ENCODE measurements at regions not wholly inside any gene's neighbourhood (a gene's known extent, or its start where the extent isn't known, plus 50 kb on each side); places are given as distances from the start of the nearest gene placed in this dataset.

DNA sequence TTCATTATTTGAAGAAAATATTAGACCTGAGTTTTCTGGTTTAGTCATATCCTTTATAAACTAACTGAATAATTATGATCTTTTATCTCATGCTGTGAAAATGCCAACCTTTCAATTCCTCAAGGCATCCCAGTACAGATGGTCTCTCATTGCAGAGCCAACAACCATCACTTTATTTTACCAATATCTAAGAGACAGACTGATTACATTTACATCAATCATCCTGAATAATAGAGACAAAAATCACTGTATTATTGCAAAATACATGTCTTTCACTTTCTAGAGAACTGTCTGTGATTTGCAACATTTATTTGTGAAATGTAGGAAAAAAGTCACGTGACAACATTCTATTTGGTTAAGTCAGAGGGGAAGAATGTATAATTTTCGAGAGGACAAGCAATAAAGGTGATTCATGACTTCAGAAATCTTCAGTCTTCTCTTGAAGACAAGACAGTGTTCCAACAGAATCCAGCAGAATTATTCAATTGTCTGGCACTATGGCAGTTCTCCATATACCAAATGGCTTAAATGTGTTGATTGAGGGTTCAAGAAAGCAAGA is 503.6 kb upstream of the SYT4 start:
- TF ChIP-seq, protein P1, sequence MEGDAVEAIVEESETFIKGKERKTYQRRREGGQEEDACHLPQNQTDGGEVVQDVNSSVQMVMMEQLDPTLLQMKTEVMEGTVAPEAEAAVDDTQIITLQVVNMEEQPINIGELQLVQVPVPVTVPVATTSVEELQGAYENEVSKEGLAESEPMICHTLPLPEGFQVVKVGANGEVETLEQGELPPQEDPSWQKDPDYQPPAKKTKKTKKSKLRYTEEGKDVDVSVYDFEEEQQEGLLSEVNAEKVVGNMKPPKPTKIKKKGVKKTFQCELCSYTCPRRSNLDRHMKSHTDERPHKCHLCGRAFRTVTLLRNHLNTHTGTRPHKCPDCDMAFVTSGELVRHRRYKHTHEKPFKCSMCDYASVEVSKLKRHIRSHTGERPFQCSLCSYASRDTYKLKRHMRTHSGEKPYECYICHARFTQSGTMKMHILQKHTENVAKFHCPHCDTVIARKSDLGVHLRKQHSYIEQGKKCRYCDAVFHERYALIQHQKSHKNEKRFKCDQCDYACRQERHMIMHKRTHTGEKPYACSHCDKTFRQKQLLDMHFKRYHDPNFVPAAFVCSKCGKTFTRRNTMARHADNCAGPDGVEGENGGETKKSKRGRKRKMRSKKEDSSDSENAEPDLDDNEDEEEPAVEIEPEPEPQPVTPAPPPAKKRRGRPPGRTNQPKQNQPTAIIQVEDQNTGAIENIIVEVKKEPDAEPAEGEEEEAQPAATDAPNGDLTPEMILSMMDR (IDR thresholded peaks at IDR 0.05): no peak
- no peak for TF ChIP-seq ZFX (IDR thresholded peaks at IDR 0.05; ENCODE audit: borderline replicate concordance)
